ENCODE measurements at regions not wholly inside any gene's neighbourhood (a gene's known extent, or its start where the extent isn't known, plus 50 kb on each side); places are given as distances from the start of the nearest gene placed in this dataset.

DNA sequence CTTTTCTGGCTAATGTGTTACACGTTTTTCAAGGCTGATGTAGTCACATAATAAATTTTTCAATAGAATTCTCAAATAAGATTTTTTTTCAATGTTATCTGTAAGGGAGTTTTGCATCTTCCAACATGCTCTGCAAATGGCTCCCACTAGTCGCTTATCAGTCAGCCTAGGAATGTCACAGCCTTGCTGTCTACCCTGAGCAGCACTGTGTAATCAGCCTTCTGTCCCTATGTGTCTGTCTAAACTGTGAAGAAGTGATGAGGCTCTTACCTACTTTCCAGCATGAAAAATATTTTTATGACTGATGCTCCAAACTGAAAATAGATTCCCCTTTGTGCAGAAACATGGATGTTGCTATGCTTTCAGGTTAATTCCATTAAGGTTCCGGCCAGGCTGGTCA is 75.1 kb upstream of the FAM216B start:
- TF ChIP-seq, protein P1, sequence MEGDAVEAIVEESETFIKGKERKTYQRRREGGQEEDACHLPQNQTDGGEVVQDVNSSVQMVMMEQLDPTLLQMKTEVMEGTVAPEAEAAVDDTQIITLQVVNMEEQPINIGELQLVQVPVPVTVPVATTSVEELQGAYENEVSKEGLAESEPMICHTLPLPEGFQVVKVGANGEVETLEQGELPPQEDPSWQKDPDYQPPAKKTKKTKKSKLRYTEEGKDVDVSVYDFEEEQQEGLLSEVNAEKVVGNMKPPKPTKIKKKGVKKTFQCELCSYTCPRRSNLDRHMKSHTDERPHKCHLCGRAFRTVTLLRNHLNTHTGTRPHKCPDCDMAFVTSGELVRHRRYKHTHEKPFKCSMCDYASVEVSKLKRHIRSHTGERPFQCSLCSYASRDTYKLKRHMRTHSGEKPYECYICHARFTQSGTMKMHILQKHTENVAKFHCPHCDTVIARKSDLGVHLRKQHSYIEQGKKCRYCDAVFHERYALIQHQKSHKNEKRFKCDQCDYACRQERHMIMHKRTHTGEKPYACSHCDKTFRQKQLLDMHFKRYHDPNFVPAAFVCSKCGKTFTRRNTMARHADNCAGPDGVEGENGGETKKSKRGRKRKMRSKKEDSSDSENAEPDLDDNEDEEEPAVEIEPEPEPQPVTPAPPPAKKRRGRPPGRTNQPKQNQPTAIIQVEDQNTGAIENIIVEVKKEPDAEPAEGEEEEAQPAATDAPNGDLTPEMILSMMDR (conservative IDR thresholded peaks at IDR 0.05; ENCODE audit: low read length) = no peak
- no peak for TF ChIP-seq EZH2phosphoT487 (IDR thresholded peaks at IDR 0.05; ENCODE audit: borderline replicate concordance, low read depth, low read length)

Data from OCI-LY7 (cell line).